ENCODE measurements at regions not wholly inside any gene's neighbourhood (a gene's known extent, or its start where the extent isn't known, plus 50 kb on each side); places are given as distances from the start of the nearest gene placed in this dataset.

DNA sequence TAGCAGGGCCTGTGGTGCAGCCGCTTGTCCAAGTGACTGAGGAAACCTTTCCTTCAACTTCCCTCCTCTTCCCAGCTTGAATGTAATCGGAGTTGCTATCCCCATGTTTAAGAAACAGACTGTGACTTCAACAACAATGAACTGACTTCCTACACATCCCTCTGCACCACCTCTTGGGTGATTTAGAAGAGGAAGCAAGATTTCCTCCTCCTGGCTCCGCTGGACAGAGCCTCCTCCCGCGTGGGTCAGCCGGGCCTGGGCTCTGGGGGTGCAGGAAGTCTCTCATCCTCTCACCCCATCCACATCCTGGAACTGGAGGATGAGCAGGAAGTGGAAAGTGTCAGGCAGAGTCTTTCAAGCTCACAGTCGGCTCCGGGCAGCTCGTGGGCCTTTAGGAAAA, 84.3 kb downstream of the GATA6 start:
- DNase-seq (ENCODE audit: low spot score), result no peak

DNA sequence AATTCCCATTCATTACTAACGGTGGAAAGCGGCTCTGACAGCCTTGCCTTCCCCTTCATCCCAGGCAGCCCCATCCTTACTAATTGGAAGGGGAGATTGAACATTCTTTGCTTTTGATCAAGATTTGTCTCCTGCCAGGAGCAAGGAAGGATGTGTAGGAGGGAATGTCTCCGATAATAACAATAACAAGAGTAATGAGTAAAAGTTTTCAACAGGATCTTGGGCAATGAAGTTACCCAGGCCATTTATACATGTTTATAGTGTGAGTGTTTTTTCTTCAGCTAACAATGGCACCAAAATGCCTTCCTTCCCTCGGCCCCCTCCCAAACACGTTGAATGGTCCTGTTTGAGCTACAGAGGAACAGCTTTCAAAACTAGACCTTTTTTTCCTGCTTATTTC, 83.8 kb downstream of the GATA6 start:
- DNase-seq (ENCODE audit: low spot score), result no peak

Measured in CD4-positive, alpha-beta T cell treated with Interleukin-2 at 100 ng/mL for 4 hours (primary cell).